Aorta (tissue), 5 donors: ENCODE measurements at regions not wholly inside any gene's neighbourhood (a gene's known extent, or its start where the extent isn't known, plus 50 kb on each side); places are given as distances from the start of the nearest gene placed in this dataset.
"Not testable (repeated sequence)": the region's sequence is repeated elsewhere in the genome, so short reads cannot be mapped to it uniquely, and the experiment has no call there.

ENCODE experiments used
- ATAC-seq: fragments of 200-7000 bp; cut with Tn5 transposase; one replicate; pipeline ENCODE4 v1.9.1; 2022; ENCODE audit warnings: moderate library complexity; ENCODE audit not compliant: low FRiP score
- DNase-seq, 2 donors: peaks; one replicate each; pipeline ENCODE4 v3.0.0-alpha.2; 2020
- H3K27ac ChIP-seq, 2 donors: one replicate each; pipeline ENCODE4 v1.5.1; 2013; ENCODE audit warnings: low read length in 2 of 2, mild to moderate bottlenecking in 2 of 2, moderate library complexity in 2 of 2, control low read depth in 1 of 2, inconsistent platforms in 1 of 2, low read depth in 1 of 2
- H3K27me3 ChIP-seq, 2 donors: one replicate each; pipeline ENCODE4 v1.6.1; 2013; ENCODE audit warnings: control low read depth in 1 of 2, low read length in 1 of 2, mild to moderate bottlenecking in 1 of 2, moderate library complexity in 1 of 2; ENCODE audit not compliant: insufficient read depth in 2 of 2, control insufficient read depth in 1 of 2
- H3K36me3 ChIP-seq, 2 donors: one replicate each; pipeline ENCODE4 v1.6.1; 2013; ENCODE audit warnings: control low read depth in 1 of 2, low read length in 1 of 2, mild to moderate bottlenecking in 1 of 2; ENCODE audit not compliant: insufficient read depth in 2 of 2, control insufficient read depth in 1 of 2
- H3K4me1 ChIP-seq, 2 donors: one replicate each; pipeline ENCODE4 v1.6.1; 2013; ENCODE audit warnings: low read length in 2 of 2, control low read depth in 1 of 2, mild to moderate bottlenecking in 1 of 2, moderate library complexity in 1 of 2; ENCODE audit not compliant: insufficient read depth in 2 of 2, control insufficient read depth in 1 of 2
- H3K4me3 ChIP-seq, 2 donors: one replicate each; pipeline ENCODE4 v1.5.1; 2013; ENCODE audit warnings: low read length in 2 of 2, control low read depth in 1 of 2, mild to moderate bottlenecking in 1 of 2
- H3K9me3 ChIP-seq: one replicate; pipeline ENCODE4 v1.6.1; 2013; ENCODE audit warnings: mild to moderate bottlenecking, low read length; ENCODE audit not compliant: control insufficient read depth
- WGBS, 2 donors: extraction: QIAGEN DNeasy Blood & Tissue Kit; methylation state at CpG; one replicate each; pipeline ENCODE4 v1.1.7; 2013; 5-methylcytosine and 5-hydroxymethylcytosine counted together
- intact Hi-C, 2 donors: fragments of 100-400 bp; cut with DNase I; formaldehyde crosslinking; loops; one replicate each; pipeline versions ENCODE4 v1.14.2 to v1.15.0; 2022
- donor health status: healthy with polysubstance abuse.
- donor health status: Bipolar disorder and iron deficiency.
- donor health status: DM: no; HTN: no; CAD: no.
- donor health status: DM: no; HTN: no; CAD: no.
- donor health status: DM: yes; HTN: yes; CAD: no.

GRCh38 chr6:151175662-151176445 lies 63.9 kb upstream of the AKAP12 start:
- WGBS, 2 donors, result 84 to 88% methylated on average over 12 of the region's 12 CpGs
- no peak overlapping the region for H3K27ac ChIP-seq
- ATAC-seq, result no peak

GRCh38 chr6:151176911-151177770 lies 62.6 kb upstream of the AKAP12 start:
- ATAC-seq (no peak), DNase-seq (no peak)
- Histone ChIP-seq H3K9me3 (no peaks in the 10 kb centered on the region), H3K36me3 (no peaks in the 10 kb centered on the region), H3K27me3 (no peaks in the 10 kb centered on the region), H3K27ac (no peak overlapping the region), H3K4me1 (no peaks in the 10 kb centered on the region), H3K4me3 (no peak overlapping the region)
- WGBS, 2 donors, result 84 to 85% methylated on average over 2 of the region's 2 CpGs
- intact Hi-C loops, result no loop called here

More at GRCh38 chr6:151175662-151176445, 63.9 kb upstream of the AKAP12 start:
- Histone ChIP-seq H3K4me3 (no peak overlapping the region), H3K27me3 (no peaks in the 10 kb centered on the region), H3K4me1 (no peaks in the 10 kb centered on the region), H3K9me3 (no peaks in the 10 kb centered on the region), H3K36me3 (no peaks in the 10 kb centered on the region)
- no peak for DNase-seq
- intact Hi-C loops, result no loop called here

- intact Hi-C loops, result no loop called here
- DNase-seq (no peak), ATAC-seq (no peak)
- Histone ChIP-seq H3K4me1 (no peaks in the 10 kb centered on the region), H3K27ac (no peak overlapping the region), H3K36me3 (no peaks in the 10 kb centered on the region), H3K4me3 (no peak overlapping the region), H3K9me3 (no peaks in the 10 kb centered on the region), H3K27me3 (no peaks in the 10 kb centered on the region)
- WGBS, 2 donors, result 95 to 96% methylated on average over 3 of the region's 3 CpGs
Measured at GRCh38 chr6:151178373-151178772, 61.4 kb upstream of the AKAP12 start.

- Histone ChIP-seq H3K36me3 (no peaks in the 10 kb centered on the region), H3K9me3 (no peaks in the 10 kb centered on the region), H3K27me3 (no peaks in the 10 kb centered on the region), H3K27ac (no peak overlapping the region), H3K4me1 (no peaks in the 10 kb centered on the region), H3K4me3 (no peak overlapping the region)
- DNase-seq (no peak), ATAC-seq (no peak)
- intact Hi-C loops, result no loop called here
- WGBS, 2 donors, result 79 to 85% methylated on average over 2 of the region's 2 CpGs
Measured at GRCh38 chr6:151179321-151179720, 60.4 kb upstream of the AKAP12 start.

- Histone ChIP-seq H3K27ac (no peak overlapping the region), H3K4me1 (no peaks in the 10 kb centered on the region), H3K4me3 (no peak overlapping the region), H3K36me3 (no peaks in the 10 kb centered on the region), H3K27me3 (no peaks in the 10 kb centered on the region), H3K9me3 (no peaks in the 10 kb centered on the region)
- WGBS, 2 donors, result 95 to 98% methylated on average over 9 of the region's 9 CpGs
- intact Hi-C loops, result no loop called here
- ATAC-seq, result no peak
- DNase-seq, result no peak
Measured at GRCh38 chr6:151180330-151181048, 59.3 kb upstream of the AKAP12 start.

- Histone ChIP-seq H3K9me3 (no peaks in the 10 kb centered on the region), H3K36me3 (no peaks in the 10 kb centered on the region), H3K27me3 (no peaks in the 10 kb centered on the region), H3K27ac (no peak overlapping the region), H3K4me3 (no peak overlapping the region), H3K4me1 (no peaks in the 10 kb centered on the region)
- DNase-seq (no peak), ATAC-seq (no peak)
- 83 to 86% methylated on average over 2 of the region's 2 CpGs for WGBS, 2 donors
- intact Hi-C loops, result no loop called here
Measured at GRCh38 chr6:151181706-151182363, 57.9 kb upstream of the AKAP12 start.

- H3K9me3 ChIP-seq, intact Hi-C loops, DNase-seq, H3K4me1 ChIP-seq, ATAC-seq, H3K27me3 ChIP-seq, H3K4me3 ChIP-seq, H3K36me3 ChIP-seq, H3K27ac ChIP-seq: not testable (repeated sequence)
- WGBS, 2 donors, result 94 to 97% methylated on average over 6 of the region's 6 CpGs
Measured at GRCh38 chr6:151182958-151183357, 56.8 kb upstream of the AKAP12 start.

DNA sequence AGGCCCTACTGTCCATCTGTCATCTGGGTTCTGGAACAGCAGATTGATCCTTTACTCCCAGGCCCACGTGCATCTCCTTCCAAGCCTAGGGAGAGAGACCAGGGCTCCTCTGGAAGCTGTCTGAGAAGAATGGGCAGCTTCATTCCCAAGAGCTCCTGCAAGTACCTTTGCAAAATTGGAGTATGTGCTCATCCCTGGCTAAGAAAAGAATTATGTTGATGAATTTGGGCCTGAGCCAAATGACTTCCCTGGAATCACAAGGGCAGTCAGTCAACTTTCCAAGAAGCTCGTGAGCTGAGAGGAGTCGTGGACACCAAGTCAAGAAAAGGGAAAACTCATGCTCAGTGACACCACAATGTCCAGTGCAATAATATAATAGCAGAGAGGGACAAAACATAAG lies 54.6 kb upstream of the AKAP12 start:
- Histone ChIP-seq H3K4me3 (no peak overlapping the region), H3K36me3 (no peaks in the 10 kb centered on the region), H3K9me3 (no peaks in the 10 kb centered on the region), H3K27ac (no peak overlapping the region), H3K4me1 (no peaks in the 10 kb centered on the region), H3K27me3 (no peaks in the 10 kb centered on the region)
- no peak for DNase-seq
- no peak for ATAC-seq
- intact Hi-C loops, result no loop called here
- 93 to 96% methylated on average over 3 of the region's 3 CpGs for WGBS, 2 donors
